GM13977 (cell line): ENCODE measurements at regions not wholly inside any gene's neighbourhood (a gene's known extent, or its start where the extent isn't known, plus 50 kb on each side); places are given as distances from the start of the nearest gene placed in this dataset.
"Not testable (repeated sequence)": the region's sequence is repeated elsewhere in the genome, so short reads cannot be mapped to it uniquely, and the experiment has no call there.

ENCODE experiments used
- DNase-seq: peaks from one replicate; pipeline ENCODE4 v3.0.0; 2012; ENCODE audit warnings: low spot score
- CTCF ChIP-seq: IDR thresholded peaks from 2 replicates; pipeline ENCODE4 v1.5.1; 2012; ENCODE audit warnings: mild to moderate bottlenecking, control low read depth; ENCODE audit not compliant: insufficient read depth; ENCODE audit errors: extremely low read depth, missing control alignments
- in situ Hi-C: fragments of 300-500 bp; cut with MboI; formaldehyde crosslinking; loops from one replicate; pipeline ENCODE4 v1.12.0; 2022; ENCODE audit warnings: low sequenced_read_pairs, low pct_unique_long_range_greater_than_20kb, mixed read lengths, inconsistent platforms; ENCODE audit not compliant: unreplicated experiment

- DNase-seq = no peak
- no peak for TF ChIP-seq CTCF
- in situ Hi-C loops = no loop called here
Measured at GRCh38 chr1:184840596-184840995, 85.9 kb upstream of the EDEM3 start.

- TF ChIP-seq CTCF = no peak
- in situ Hi-C loops = no loop called here
- DNase-seq = no peak
Measured at GRCh38 chr1:184838504-184838951, 83.9 kb upstream of the EDEM3 start.

GRCh38 chr1:184836934-184837895 lies 82.6 kb upstream of the EDEM3 start:
- no peak for DNase-seq
- in situ Hi-C loops = no loop called here
- no peak for TF ChIP-seq CTCF

- in situ Hi-C loops = no loop called here
- no peak for TF ChIP-seq CTCF
- DNase-seq = no peak
Measured at GRCh38 chr1:184836141-184836540, 81.5 kb upstream of the EDEM3 start.

- DNase-seq, in situ Hi-C loops: not testable (repeated sequence)
Measured at GRCh38 chr1:184833994-184834393, 79.3 kb upstream of the EDEM3 start.

GRCh38 chr1:184832517-184832916 lies 77.9 kb upstream of the EDEM3 start:
- in situ Hi-C loops = no loop called here
- TF ChIP-seq CTCF = no peak
- DNase-seq = no peak

GRCh38 chr1:184829496-184829895 lies 74.8 kb upstream of the EDEM3 start:
- in situ Hi-C loops, DNase-seq: not testable (repeated sequence)

- in situ Hi-C loops = no loop called here
- DNase-seq = no peak
- TF ChIP-seq CTCF = no peak
Measured at GRCh38 chr1:184828369-184828717, 73.7 kb upstream of the EDEM3 start.
